Neural progenitor cell (in vitro differentiated cells): ENCODE measurements at regions not wholly inside any gene's neighbourhood (a gene's known extent, or its start where the extent isn't known, plus 50 kb on each side); places are given as distances from the start of the nearest gene placed in this dataset.

Experiments
- CTCF ChIP-seq: fragments of 200-600 bp; sonication (generic); IDR thresholded peaks from 2 replicates; pipeline ENCODE4 v1.5.1; 2017; ENCODE audit warnings: antibody characterized with exemption, mild to moderate bottlenecking
- EZH2 ChIP-seq: fragments of 200-600 bp; sonication (generic); IDR thresholded peaks from 2 replicates; pipeline ENCODE4 v1.6.1; 2017; ENCODE audit warnings: antibody characterized with exemption, mild to moderate bottlenecking, moderate library complexity
- EZH2phosphoT487 ChIP-seq: fragments of 200-600 bp; sonication (generic); IDR thresholded peaks from 2 replicates; pipeline ENCODE4 v1.6.1; 2017; ENCODE audit warnings: antibody characterized with exemption

DNA sequence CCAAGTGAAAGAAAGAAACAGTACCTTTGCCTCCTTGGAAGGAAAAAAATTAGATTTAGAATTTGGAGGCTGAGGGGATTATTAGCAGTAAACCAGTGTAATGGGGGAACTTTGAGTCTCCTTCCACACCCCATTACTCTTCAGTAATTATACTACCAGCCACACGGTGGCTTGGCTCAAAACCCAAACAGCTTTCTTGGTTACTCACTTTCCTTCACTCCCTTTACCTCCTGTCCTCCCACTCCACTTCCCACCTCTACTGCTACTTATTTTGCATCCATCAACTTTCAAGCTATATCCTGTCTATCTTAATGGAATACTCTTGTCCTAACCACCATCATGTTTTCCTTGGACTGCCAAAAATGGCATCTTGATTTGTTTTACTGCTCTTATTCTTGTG lies 310.6 kb upstream of the AADAT start:
- TF ChIP-seq CTCF (peak; percentile 20), EZH2 (no peak), EZH2phosphoT487 (no peak)
